Stomach (tissue), 4 donors: ENCODE measurements at regions not wholly inside any gene's neighbourhood (a gene's known extent, or its start where the extent isn't known, plus 50 kb on each side); places are given as distances from the start of the nearest gene placed in this dataset.

ENCODE experiments used
- CTCF ChIP-seq, 7 experiments: fragments of 450-650 bp in 4 of 7; fragments of 200-600 bp in 3 of 7; sonication (generic) in 3 of 7; IDR thresholded peaks; one replicate each; pipeline ENCODE4 v1.5.1; 2016 to 2019; ENCODE audit warnings: antibody characterized with exemption in 7 of 7, control low read depth in 2 of 7, mild to moderate bottlenecking in 1 of 7
- POLR2AphosphoS5 ChIP-seq, 3 donors: sonication (generic); formaldehyde crosslinking; IDR thresholded peaks; one replicate each; pipeline ENCODE4 v1.6.1; 2016; ENCODE audit warnings: antibody characterized with exemption in 3 of 3

- TF ChIP-seq CTCF (IDR thresholded peaks at IDR 0.05) (no peak), POLR2AphosphoS5 (IDR thresholded peaks at IDR 0.05) (no peak)
These were observed 102.2 kb downstream of the INSIG2 start for GRCh38 chr2:118190474-118190873.
